ENCODE measurements at regions not wholly inside any gene's neighbourhood (a gene's known extent, or its start where the extent isn't known, plus 50 kb on each side); places are given as distances from the start of the nearest gene placed in this dataset.

GRCh38 chr12:46900734-46901463, 75.1 kb upstream of the SLC38A4 start:
- Histone ChIP-seq H3K79me2 (ENCODE audit: control insufficient read depth, insufficient read depth, low read length) (no peaks in the 10 kb centered on the region), H3K9me3 (ENCODE audit: control insufficient read depth, low read depth, low read length) (no peaks in the 10 kb centered on the region), H3K9ac (ENCODE audit: control insufficient read depth, extremely low read depth, insufficient read depth, low read length) (no peak overlapping the region), H3K4me3 (ENCODE audit: control insufficient read depth in 2 of 3, extremely low read depth in 1 of 3, insufficient read depth in 2 of 3, low read depth in 1 of 3, low read length in 3 of 3) (no peak overlapping the region), H3K27me3 (ENCODE audit: control insufficient read depth, extremely low read depth, insufficient read depth, low read length) (no peaks in the 10 kb centered on the region), H3K27ac (ENCODE audit: control insufficient read depth, insufficient read depth, low read length) (no peak overlapping the region), H3K9me1 (ENCODE audit: control insufficient read depth, extremely low read depth, insufficient read depth, low read length) (no peaks in the 10 kb centered on the region), H4K20me1 (ENCODE audit: control insufficient read depth, extremely low read depth, insufficient read depth, low read length) (no peaks in the 10 kb centered on the region), H2AFZ (ENCODE audit: control insufficient read depth, low read length) (no peak overlapping the region), H3K36me3 (ENCODE audit: control insufficient read depth in 2 of 2, extremely low read depth in 1 of 2, insufficient read depth in 2 of 2, low read length in 2 of 2) (no peaks in the 10 kb centered on the region), H3K4me1 (ENCODE audit: control insufficient read depth, extremely low read depth, insufficient read depth, low read length) (peaks cover 12% of the 10 kb centered on the region), H3K4me2 (ENCODE audit: control insufficient read depth, extremely low read depth, insufficient read depth, low read depth, low read length) (no peak overlapping the region)
- no peak for TF ChIP-seq EZH2 (IDR thresholded peaks at IDR 0.05; ENCODE audit: low read length)
- TF ChIP-seq, protein P1, sequence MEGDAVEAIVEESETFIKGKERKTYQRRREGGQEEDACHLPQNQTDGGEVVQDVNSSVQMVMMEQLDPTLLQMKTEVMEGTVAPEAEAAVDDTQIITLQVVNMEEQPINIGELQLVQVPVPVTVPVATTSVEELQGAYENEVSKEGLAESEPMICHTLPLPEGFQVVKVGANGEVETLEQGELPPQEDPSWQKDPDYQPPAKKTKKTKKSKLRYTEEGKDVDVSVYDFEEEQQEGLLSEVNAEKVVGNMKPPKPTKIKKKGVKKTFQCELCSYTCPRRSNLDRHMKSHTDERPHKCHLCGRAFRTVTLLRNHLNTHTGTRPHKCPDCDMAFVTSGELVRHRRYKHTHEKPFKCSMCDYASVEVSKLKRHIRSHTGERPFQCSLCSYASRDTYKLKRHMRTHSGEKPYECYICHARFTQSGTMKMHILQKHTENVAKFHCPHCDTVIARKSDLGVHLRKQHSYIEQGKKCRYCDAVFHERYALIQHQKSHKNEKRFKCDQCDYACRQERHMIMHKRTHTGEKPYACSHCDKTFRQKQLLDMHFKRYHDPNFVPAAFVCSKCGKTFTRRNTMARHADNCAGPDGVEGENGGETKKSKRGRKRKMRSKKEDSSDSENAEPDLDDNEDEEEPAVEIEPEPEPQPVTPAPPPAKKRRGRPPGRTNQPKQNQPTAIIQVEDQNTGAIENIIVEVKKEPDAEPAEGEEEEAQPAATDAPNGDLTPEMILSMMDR (optimal IDR thresholded peaks at IDR 0.05 in 1 of 3, IDR thresholded peaks at IDR 0.05 in 1 of 3, conservative IDR thresholded peaks at IDR 0.05 in 1 of 3; ENCODE audit: extremely low read depth in 1 of 3, insufficient read depth in 2 of 3, low read length in 3 of 3), result no peak
- no peak for DNase-seq (ENCODE audit: low read depth, low spot score)
- dilution Hi-C loops (cut with MboI; ENCODE audit: extremely low pct_ligation_motif_present, low sequenced_read_pairs), result no loop called here
- no peak for FAIRE-seq

GRCh38 chr12:46901464-46902205, 75.8 kb upstream of the SLC38A4 start:
- Histone ChIP-seq H4K20me1 (ENCODE audit: control insufficient read depth, extremely low read depth, insufficient read depth, low read length) (no peaks in the 10 kb centered on the region), H3K9ac (ENCODE audit: control insufficient read depth, extremely low read depth, insufficient read depth, low read length) (no peak overlapping the region), H3K9me3 (ENCODE audit: control insufficient read depth, low read depth, low read length) (no peaks in the 10 kb centered on the region), H3K9me1 (ENCODE audit: control insufficient read depth, extremely low read depth, insufficient read depth, low read length) (no peaks in the 10 kb centered on the region), H3K36me3 (ENCODE audit: control insufficient read depth in 2 of 2, extremely low read depth in 1 of 2, insufficient read depth in 2 of 2, low read length in 2 of 2) (no peaks in the 10 kb centered on the region), H3K27ac (ENCODE audit: control insufficient read depth, insufficient read depth, low read length) (no peak overlapping the region), H3K27me3 (ENCODE audit: control insufficient read depth, extremely low read depth, insufficient read depth, low read length) (no peaks in the 10 kb centered on the region), H3K4me3 (ENCODE audit: control insufficient read depth in 2 of 3, extremely low read depth in 1 of 3, insufficient read depth in 2 of 3, low read depth in 1 of 3, low read length in 3 of 3) (no peak overlapping the region), H2AFZ (ENCODE audit: control insufficient read depth, low read length) (no peak overlapping the region), H3K79me2 (ENCODE audit: control insufficient read depth, insufficient read depth, low read length) (no peaks in the 10 kb centered on the region), H3K4me1 (ENCODE audit: control insufficient read depth, extremely low read depth, insufficient read depth, low read length) (peaks cover 7% of the 10 kb centered on the region), H3K4me2 (ENCODE audit: control insufficient read depth, extremely low read depth, insufficient read depth, low read depth, low read length) (no peak overlapping the region)
- no peak for FAIRE-seq
- TF ChIP-seq, protein P1 (optimal IDR thresholded peaks at IDR 0.05 in 1 of 3, IDR thresholded peaks at IDR 0.05 in 1 of 3, conservative IDR thresholded peaks at IDR 0.05 in 1 of 3; ENCODE audit: extremely low read depth in 1 of 3, insufficient read depth in 2 of 3, low read length in 3 of 3), result no peak
- no peak for TF ChIP-seq EZH2 (IDR thresholded peaks at IDR 0.05; ENCODE audit: low read length)
- DNase-seq (ENCODE audit: low read depth, low spot score), result no peak
- dilution Hi-C loops (cut with MboI; ENCODE audit: extremely low pct_ligation_motif_present, low sequenced_read_pairs), result no loop called here
